Glutamatergic neuron (in vitro differentiated cells): ENCODE measurements at regions not wholly inside any gene's neighbourhood (a gene's known extent, or its start where the extent isn't known, plus 50 kb on each side); places are given as distances from the start of the nearest gene placed in this dataset.

ENCODE experiments used
- DNase-seq: peaks from one replicate; pipeline ENCODE4 v3.0.0; 2022
- H3K27ac Mint-ChIP-seq: one replicate; pipeline ENCODE4 v1.8.0; 2020; ENCODE audit warnings: mild to moderate bottlenecking, mixed read lengths, inconsistent platforms; ENCODE audit not compliant: unreplicated experiment
- H3K27me3 Mint-ChIP-seq: one replicate; pipeline ENCODE4 v1.8.0; 2020; ENCODE audit warnings: mild to moderate bottlenecking, moderate library complexity, mixed read lengths, inconsistent platforms; ENCODE audit not compliant: unreplicated experiment
- H3K36me3 Mint-ChIP-seq: one replicate; pipeline ENCODE4 v1.8.0; 2020; ENCODE audit warnings: mild to moderate bottlenecking, mixed read lengths, inconsistent platforms; ENCODE audit not compliant: unreplicated experiment
- H3K4me1 Mint-ChIP-seq: one replicate; pipeline ENCODE4 v1.8.0; 2020; ENCODE audit warnings: mild to moderate bottlenecking, low read depth, mixed read lengths, inconsistent platforms; ENCODE audit not compliant: unreplicated experiment
- H3K4me3 Mint-ChIP-seq: one replicate; pipeline ENCODE4 v1.8.0; 2020; ENCODE audit warnings: mild to moderate bottlenecking, mixed read lengths, inconsistent platforms; ENCODE audit not compliant: unreplicated experiment
- H3K9me3 Mint-ChIP-seq: one replicate; pipeline ENCODE4 v1.8.0; 2020; ENCODE audit warnings: mild to moderate bottlenecking, moderate library complexity, mixed read lengths, inconsistent platforms; ENCODE audit not compliant: unreplicated experiment
- CTCF ChIP-seq: fragments of 200-600 bp; sonication (generic); IDR thresholded peaks from one replicate; pipeline ENCODE4 v1.5.0; 2021; ENCODE audit not compliant: partially characterized antibody, unreplicated experiment

DNA sequence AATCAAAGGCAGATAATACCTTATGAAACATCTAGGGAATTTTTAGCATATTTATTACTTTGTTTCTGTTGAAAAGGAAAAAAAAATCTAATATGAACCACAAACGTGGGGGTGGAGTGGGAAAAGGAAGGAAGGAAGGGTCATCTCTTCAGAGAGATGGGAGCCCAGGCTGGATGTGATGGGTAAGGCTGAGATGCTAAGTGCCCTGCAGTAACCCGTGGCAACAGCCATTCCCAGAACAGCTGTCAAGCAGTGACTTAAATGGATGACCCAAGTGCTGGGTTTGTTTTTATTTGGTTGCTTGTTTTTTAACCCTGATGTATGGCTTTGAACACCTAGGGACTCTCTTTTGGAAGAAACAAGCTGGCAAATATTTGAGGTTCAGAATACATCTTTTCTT lies 50.7 kb upstream of the KLF7 start:
- H3K36me3 Mint-ChIP-seq, result no peaks in the 10 kb centered on the region
- peaks cover 3% of the 10 kb centered on the region for H3K27me3 Mint-ChIP-seq
- no peaks in the 10 kb centered on the region for H3K9me3 Mint-ChIP-seq
- H3K27ac Mint-ChIP-seq, result peak overlapping the region; percentile 92
- peak; percentile 53 for DNase-seq
- H3K4me1 Mint-ChIP-seq, result peaks cover 71% of the 10 kb centered on the region
- peak overlapping the region; percentile 79 for H3K4me3 Mint-ChIP-seq
- no peak for TF ChIP-seq CTCF

GRCh38 chr2:207217442-207217841 lies 51.7 kb upstream of the KLF7 start:
- Mint-ChIP-seq H3K4me3 (peak overlapping the region; percentile 12), H3K27me3 (peaks cover 3% of the 10 kb centered on the region), H3K27ac (peak overlapping the region; percentile 91), H3K4me1 (peaks cover 81% of the 10 kb centered on the region), H3K9me3 (no peaks in the 10 kb centered on the region), H3K36me3 (no peaks in the 10 kb centered on the region)
- no peak for DNase-seq
- TF ChIP-seq CTCF, result no peak

GRCh38 chr2:207219081-207219630 lies 53.4 kb upstream of the KLF7 start:
- Mint-ChIP-seq H3K4me1 (peaks cover 81% of the 10 kb centered on the region), H3K36me3 (no peaks in the 10 kb centered on the region), H3K9me3 (no peaks in the 10 kb centered on the region), H3K4me3 (peak overlapping the region; percentile 28), H3K27me3 (peaks cover 3% of the 10 kb centered on the region), H3K27ac (peak overlapping the region; percentile 91)
- DNase-seq, result no peak
- TF ChIP-seq CTCF, result no peak

DNA sequence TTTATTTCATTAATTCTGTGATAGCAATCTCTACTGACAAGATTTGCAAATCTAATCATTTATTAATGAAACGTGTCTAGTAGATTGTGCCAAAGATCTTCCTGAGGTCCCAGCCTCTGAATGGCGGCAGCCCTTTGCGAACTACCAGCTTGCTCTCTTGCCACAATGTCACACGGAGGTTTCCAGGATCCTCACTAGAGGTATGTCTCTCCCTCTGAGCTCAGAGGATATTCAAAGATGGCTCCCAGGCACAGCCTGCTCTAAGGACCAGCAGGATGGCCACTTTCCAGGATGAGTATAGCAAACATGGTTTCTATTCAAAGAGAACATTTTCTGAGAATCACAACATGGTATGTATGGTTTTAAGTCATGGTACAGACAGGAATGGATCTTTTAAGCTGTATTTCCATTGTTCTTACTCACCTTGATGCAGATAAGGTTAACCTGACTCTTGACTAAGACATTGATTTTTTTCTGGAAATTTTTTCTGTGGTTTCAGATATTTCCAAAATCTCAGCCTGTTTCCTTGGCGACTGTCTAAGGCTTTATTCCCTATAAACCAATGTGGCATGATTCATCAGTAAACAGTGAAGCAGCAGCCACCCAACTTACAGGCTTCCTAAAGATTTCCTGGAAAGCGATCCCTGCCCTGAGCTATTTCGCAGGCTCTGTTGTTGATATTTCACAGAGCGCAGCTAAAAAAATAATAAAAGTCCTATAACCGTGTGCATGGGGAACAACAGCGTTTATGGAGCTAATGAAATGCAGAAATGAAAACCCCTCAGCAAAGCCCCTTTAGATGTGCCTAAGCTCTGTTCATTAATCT lies 54.1 kb upstream of the KLF7 start:
- H3K9me3 Mint-ChIP-seq, result peaks cover 1% of the 10 kb centered on the region
- DNase-seq, result no peak
- no peaks in the 10 kb centered on the region for H3K36me3 Mint-ChIP-seq
- no peak for TF ChIP-seq CTCF
- H3K27ac Mint-ChIP-seq, result peak overlapping the region; percentile 91
- peaks cover 3% of the 10 kb centered on the region for H3K27me3 Mint-ChIP-seq
- peaks cover 80% of the 10 kb centered on the region for H3K4me1 Mint-ChIP-seq
- H3K4me3 Mint-ChIP-seq, result no peak overlapping the region

DNA sequence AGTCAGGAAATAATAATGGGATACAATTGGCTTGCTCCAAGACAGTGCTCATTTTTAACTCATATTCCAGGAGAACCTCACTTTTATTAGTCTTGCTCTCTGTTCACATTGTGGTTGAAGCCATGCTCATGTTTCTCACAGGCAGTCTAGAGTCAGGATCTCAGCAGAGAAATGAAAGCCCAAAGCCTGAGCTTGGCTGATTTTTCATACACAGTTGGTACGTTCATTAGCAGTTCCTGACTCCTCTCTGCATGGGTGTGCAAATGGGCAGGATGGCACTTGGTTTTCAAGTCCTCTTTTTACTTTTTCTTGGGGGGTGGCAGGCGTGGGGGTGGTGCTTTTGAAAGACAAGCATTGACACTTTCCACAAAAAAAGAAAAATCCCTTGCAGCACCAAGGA lies 56.0 kb upstream of the KLF7 start:
- H3K4me1 Mint-ChIP-seq, result peaks cover 82% of the 10 kb centered on the region
- peak overlapping the region; percentile 8 for H3K4me3 Mint-ChIP-seq
- no peak for DNase-seq
- H3K9me3 Mint-ChIP-seq, result peaks cover 9% of the 10 kb centered on the region
- H3K27me3 Mint-ChIP-seq, result no peaks in the 10 kb centered on the region
- TF ChIP-seq CTCF, result no peak
- H3K36me3 Mint-ChIP-seq, result no peaks in the 10 kb centered on the region
- H3K27ac Mint-ChIP-seq, result peak overlapping the region; percentile 80
